GM19025 (cell line): ENCODE measurements at regions not wholly inside any gene's neighbourhood (a gene's known extent, or its start where the extent isn't known, plus 50 kb on each side); places are given as distances from the start of the nearest gene placed in this dataset.
"Not testable (repeated sequence)": the region's sequence is repeated elsewhere in the genome, so short reads cannot be mapped to it uniquely, and the experiment has no call there.

ENCODE experiments used
- ATAC-seq: cut with Tn5 transposase; IDR thresholded peaks from one replicate; pipeline ENCODE4 v1.9.1; 2021; ENCODE audit warnings: mild to moderate bottlenecking, low read depth, moderate library complexity; ENCODE audit not compliant: unreplicated experiment

DNA sequence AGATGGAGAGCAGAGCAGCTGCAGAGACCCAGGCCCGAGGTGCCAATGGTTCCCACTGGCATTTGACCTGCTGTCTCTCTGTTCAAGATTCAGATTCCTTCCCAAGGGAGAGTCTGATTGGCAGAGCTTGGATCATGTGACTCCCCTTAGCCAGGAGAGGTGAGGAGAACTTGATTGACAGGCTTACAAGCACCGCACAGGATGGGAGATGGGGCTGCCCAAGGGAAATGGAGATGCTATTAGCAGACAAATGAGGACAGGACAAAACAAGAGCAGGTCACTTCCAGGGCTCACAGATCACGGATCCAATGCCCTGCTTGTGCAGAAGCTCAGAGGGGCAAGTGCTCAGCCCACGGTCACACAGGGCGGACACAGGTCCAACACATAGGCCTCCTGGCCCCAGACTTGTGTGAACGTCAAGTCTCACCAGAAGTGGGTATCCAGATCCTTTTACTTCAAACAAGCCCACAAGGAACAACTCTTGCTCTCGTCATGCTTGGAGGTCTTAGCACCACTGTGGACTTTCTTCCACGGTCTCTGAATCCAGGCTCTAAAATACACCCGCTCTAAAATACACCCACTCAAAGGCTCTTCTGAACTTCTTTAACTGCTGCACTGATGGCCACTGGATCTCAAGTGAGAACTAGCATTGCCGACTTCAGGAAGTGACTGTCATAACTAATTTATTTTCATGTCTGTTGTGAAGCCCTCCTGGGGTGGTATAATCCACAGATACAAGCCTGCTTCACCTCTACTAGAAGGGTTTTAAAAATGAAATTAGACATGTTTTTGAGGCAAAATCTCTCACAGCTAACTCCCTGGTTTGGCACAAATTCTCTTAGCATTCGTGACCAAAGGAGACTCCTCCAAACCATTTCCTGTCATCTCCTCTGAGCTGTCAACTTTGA is 274.9 kb downstream of the RRAGC start:
- ATAC-seq = no peak

DNA sequence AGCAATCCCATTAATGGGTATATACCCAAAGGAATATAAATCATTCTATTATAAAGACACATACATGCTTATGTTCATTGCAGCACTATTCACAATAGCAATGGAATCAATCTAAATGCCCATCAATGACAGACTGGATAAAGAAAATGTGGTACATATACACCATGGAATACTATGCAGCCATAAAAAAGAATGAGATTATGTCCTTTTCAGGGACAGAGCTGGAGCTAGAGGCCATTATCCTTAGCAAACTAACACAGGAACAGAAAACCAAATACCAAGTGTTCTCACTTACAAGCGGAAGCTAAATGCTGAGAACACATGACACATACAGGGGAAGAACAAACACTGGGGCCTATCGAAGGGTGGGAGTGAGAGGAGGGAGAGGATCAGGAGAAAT is 276.3 kb downstream of the RRAGC start:
- ATAC-seq = not testable (repeated sequence)

DNA sequence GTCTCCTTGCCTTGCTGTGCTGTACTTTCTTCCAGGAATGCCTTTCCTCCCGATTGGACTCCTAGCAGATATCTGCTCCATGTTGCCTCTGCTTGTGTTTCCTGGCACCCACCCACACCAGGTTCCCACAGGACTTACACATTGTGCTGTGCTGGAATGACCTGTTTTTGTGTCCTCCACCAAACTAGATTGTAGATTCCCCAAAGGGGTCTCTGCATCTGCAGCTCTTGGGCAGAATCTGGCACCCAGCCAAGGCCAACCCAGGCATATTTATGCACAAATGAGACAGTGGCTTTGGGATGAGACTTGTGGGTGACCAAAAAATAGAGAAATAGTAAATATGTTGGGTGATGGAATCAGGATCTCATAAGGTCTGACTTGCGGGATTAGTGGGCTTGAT is 278.2 kb downstream of the RRAGC start:
- ATAC-seq = no peak

DNA sequence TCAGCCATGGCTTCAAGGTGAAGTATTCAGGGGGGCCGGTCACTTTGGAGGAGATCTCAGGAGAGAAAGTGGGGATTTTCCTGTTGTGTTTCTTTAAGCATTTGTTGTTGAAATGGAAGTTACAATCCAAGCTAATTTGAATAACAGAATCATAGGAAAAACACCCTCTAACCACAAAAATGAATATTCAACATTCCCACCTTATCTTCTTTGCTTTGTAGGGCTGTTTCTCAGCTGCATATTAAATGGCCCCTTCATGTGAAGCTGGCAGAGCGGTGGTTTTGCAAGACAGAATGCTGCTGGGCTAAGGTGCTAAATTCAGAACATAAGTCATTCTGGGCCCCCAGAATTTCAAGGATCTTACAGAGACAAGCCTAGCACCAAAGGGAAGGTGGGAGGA is 279.0 kb downstream of the RRAGC start:
- ATAC-seq = no peak

DNA sequence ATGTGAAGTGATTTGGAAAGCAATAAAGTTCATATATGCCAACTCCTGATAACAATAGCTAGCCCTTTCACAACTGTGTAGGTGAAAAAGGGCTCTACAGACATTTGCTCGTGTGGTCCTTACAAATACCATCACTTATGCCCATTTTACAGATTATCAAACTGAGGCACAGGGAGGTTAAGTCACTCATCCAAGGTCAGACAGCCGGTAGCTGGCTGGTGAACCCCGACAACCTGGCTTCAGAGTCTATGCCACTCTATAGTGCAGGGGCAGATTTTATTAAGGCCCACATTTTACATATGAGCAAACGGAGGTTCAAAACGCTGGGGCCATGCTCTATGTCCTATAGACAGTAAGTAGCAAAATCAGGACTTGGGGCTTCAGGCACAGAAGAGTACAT is 280.5 kb downstream of the RRAGC start:
- no peak for ATAC-seq

DNA sequence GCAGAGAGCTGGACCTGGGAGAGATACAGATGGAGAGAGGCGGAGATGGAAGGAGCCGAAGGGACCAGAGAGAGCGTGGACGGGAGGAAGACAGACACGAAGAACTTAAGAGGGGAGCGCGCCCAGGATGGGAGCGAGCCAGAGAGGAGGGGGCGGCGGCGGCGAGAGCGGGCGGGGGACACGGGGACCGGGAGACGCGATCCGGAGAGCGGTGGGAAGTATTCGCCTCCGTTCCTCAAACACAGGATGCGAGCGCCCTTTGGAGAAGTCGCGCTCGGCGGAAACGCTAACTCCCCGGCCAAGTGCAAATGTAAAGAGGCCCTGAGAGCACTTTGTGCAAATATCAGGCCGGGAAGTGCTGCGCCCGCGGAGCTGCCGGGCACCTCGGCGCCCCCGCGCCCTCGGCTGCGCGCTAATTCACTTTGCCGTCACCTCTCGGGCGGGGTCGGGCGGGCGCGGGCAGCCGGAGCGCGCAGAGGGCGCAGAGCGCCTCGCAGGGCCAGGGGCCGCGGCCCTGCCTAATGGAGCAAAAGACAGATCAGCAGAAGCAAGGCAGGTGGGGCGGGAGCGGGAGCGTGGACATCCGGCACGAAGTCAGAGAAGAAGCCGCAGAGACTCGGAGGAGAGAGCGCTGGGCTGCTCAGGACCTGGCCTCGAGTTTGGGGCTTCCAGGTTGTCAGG is 281.2 kb downstream of the RRAGC start:
- ATAC-seq = no peak

DNA sequence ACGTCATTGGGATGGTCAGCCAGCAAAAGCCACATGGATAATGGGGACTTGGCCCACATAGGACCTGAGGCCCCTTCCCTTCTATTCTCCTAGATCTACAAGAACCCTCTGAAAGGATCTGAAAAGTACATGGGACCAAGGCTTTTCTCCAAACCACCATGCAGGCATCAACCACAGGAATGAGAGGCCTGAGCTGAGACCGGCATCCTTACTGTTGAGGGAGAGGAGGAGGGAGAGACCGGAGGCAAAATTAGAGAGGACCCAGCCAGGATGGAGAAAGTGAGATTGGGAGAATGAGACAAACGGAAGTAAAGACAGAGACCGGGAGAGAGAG is 281.7 kb downstream of the RRAGC start:
- ATAC-seq = no peak

DNA sequence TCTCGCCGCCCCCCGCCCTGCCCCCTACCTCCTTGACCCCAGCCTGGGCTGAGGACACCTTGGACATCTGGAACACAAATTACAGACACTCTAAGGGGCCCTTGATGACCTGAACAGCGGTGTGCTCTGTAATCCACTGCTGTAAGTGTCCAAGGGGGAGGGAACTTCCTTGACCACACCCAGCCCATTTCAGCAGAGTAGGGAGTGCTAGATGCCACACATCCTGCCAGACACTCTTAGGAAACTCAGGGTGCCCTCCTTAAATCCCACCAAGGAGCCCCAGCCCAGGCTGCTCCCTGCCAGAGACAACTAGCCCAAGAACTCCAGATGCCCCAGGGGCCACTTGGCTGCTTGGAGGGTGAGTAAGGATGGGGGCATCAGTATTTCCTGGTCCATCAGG is 282.2 kb downstream of the RRAGC start:
- no peak for ATAC-seq

DNA sequence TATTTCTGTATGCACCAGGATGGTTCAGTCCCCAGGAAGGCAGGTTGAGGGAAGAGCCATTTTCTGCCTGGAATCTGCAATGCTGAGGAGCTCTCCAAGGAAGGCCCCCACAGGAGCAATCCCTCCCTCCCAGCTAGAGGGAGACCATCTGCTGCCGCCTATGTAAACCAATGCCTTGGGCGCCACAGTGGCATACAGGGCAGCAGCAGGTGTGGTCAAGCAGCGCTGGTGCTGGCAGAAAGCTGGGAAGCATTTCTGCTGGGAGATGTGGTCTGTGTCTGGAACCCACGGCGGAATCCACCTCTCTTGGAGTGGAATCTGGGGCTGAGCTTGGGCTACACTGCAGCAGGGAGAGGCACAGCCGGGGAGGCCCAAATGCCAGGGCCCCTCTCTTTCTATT is 283.3 kb downstream of the RRAGC start:
- ATAC-seq = no peak

DNA sequence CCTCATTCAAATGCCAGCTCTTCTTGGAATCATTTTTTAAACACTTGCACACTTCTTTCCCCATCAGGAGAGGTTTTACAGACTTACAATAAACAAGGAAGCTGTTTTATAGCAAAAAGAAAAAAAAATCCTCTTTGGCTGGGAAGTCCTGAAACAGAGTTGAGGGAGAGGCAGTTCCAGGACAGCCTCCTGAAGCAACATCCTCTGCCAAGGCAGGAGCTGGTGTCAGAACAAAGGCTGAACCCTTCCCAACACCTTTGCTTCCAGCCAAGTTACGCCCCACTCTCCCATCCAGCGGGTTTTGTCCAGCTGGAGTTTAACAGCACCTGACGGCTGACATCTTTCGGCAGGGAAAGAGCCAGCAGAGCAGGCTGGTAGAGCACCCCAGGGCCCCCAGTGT is 287.8 kb downstream of the RRAGC start:
- no peak for ATAC-seq

DNA sequence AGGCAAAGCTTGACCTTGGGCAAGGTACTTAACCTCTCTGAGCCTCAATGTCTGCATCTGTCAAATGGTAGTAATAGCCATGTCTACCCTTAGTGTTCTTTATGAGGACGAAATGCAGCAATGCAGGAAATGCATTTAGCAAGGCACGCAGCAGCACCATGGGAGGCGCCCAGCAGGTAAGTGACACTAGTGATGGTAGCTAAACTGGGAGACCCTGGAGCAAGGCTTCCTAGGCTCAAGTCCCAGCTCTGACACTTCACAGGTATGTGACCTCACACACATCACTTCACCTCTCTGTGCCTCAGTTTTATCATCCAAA is 289.0 kb downstream of the RRAGC start:
- no peak for ATAC-seq

DNA sequence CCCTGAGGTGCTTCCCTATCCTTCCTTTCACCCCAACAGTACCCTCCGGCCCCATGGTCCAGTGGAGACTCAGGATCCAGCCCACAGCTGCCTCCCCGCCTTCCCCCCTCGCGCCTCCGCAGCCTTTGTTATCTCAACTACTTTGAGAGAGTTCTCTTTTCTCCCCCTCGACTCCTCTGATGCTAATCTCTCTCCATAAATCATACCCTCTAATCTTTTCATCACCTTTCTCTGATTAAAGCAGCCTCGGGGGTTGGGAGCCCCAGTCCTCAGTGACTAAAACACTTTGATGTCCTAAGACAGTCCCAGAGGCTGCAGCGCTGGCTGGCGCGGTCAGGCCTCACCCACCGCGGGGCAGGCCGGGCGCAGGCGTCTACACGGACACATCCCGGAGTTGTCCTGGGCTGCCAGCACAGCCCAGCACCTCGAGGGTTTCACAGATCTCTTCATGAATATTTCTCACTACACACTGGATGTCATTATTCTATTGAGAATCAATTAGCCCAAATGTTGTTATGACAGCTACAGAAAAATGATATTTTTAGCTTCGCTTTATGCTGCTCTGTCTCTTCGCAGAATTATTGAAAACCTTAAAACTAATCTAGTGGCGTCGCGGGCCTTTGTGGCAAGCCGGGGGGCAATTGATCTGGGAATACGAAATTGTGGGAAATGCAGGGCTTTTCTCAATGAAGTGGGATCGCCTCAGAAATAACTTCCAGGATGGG is 289.5 kb downstream of the RRAGC start:
- ATAC-seq = no peak

DNA sequence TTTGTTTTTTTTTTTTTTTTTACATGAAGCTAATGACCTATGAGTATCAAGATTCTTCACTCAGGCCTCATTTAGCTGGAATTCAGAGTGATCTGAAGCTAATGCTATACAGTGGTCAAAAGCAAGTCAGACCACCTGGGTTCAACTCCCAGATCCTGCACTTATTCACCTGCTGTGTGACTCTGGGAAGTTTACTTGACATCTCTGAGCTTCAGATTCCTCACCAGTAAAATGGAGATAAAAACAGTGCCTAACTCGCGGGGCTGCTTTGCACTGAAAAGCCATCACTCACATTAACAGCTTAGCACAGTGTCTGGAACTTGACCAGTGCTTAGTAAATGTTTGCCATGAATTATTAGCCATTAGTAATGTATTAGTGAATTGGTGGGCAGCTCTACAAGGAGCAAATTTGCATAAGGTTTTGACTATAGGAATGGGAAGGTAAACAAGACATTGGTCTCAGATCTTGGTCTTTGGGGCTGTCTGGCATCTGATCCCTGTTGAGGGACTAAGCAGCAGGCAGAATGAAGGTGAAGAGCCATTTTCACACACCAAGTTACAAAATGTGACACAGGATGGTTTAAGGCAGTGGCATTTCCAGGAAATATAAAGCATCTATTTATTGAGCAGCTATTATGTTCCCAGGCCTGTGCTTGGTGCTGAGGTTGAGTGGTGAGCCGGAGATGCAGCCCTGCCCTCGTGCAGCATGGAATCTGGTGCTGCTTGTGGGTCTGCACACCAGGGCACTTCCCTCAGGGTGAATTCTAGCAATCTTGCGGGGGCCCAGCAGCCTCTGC is 291.3 kb downstream of the RRAGC start:
- no peak for ATAC-seq

DNA sequence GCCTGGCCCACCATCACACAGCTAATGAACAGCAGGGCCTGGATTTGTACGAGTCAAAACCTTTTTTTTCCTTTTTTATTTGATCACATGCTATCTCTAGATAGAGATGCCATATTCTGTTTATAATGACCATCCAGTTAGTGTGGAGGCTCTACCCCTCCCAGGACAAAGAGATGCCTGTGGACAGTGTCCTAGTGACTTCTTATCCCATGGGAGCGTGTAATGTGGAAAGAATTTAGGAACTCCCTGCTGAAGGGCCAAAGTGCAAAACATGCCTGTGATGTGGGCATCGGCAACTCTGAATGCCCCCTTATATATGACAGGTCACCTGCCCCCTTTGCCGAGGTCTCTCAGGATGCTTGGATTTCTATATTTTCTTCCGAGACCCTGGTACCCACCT is 292.2 kb downstream of the RRAGC start:
- no peak for ATAC-seq

DNA sequence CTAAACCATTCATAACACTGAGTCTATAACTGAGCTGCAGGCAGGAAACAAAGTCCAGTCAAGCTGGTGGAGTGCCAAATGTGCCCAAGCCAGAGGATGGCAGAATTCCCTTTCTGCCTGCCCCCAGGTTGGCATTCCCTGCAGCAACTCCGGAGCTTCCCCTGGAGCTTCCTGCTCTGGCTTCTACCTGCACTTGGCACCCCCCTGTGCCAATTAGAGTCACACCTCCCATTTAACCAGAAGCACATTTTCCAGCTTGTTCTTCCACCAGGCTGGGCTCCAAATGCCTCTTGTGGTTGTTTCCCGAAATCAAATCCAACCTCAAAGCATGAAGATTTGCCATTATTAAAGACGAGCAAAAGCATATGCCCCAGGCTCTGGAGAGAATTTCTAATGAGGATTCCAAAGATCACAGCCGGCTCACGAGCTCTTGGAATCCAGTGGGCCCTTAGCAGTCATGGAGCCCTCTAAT is 294.5 kb downstream of the RRAGC start:
- no peak for ATAC-seq

DNA sequence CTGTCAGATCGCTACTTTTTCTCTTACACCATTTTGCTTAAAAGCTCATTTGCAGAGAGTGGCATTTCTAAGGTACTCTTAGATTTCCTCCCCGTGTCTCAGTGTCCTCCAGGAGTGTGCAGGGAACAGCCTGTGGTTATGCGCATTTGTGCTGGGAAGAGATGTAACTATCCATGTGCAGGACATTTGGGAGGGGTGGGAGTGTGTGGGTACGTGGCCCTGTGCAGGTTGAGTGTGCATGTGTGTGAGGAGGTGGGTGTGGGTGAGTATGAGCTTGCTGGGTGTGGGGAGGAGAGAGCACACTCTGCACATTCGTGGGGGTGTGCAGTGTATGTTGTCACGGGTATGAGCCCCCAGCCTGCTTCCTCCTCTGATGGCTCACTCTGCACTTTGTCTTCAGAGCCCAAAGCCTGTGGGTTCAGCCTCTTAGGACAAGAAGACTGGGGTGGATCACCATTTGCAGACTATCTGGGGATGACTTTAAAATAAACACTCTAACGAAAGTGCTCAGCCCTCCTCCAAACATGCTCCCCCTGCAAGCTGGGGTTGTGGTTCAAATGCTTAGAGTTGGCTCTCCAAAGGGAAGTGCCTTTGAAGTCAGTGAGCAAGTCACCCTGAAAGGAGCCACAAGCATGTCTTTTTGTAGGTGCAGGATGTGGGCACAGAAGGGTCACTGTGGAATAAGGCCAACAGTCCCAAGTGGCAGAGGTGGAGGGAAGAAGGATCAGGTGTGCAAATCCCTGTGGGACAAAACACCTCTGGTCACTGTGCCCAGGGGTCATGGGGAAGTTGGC is 295.4 kb downstream of the RRAGC start:
- no peak for ATAC-seq

DNA sequence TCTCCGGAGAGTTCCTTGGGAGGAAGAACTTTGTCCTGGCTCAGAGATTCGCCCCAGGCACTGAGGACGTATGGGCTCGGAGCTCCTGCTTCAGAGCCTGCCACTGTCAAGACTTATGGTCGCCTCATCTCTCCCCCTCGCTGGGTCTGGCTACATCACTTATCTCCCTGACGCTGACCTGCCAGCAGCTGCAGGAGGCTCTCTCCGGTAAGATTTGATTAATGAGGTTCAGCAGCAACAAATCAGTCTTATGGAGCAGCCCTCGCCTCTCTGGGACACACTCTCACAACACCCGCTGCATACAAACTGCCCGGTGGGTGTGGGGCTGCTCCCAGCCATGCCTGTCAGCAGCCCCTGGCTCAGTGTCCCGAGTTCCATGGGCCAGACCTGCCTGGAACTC is 297.8 kb downstream of the RRAGC start:
- no peak for ATAC-seq

DNA sequence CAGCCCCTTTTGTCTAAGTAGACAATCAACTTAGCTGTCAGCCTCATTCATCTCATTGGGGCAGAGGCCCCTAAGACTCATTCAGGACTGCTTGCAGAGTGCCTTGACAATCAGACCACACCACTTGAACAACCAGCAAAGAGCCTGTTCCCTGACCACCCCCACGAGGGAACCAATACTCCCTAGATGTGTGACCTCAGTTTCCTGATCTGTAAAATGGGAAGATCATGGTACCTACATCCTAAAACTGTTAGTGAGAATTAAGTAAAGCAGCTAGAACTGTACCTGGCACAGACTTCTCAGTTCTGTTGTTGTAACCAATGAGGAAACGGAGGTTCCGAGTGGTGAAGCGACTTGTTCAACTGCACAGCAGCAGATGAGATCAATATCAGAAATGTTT is 298.5 kb downstream of the RRAGC start:
- ATAC-seq = no peak

DNA sequence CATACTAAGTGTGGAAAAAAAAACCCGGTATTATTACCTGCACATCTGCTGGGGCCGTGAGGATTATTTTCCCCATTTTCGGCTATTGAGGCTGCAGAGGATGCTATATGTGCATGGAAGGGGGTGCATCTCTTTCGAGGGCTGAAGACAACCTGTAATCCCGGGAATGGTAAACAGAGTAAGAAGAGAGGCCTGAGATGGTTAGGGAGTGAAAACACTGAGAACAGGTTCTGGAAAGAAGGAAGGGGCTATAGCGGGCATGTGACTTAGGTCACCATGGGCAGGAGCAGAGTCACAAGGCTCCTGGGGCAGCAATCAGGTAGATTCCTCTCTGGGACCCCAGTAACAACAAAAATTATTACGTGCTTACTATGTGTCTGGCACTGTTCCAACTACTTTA is 299.1 kb downstream of the RRAGC start:
- ATAC-seq = no peak
